AG04450 (cell line): ENCODE measurements at regions not wholly inside any gene's neighbourhood (a gene's known extent, or its start where the extent isn't known, plus 50 kb on each side); places are given as distances from the start of the nearest gene placed in this dataset.

ENCODE experiments used
- CTCF ChIA-PET: fragments of 300-600, 350-600 bp; formaldehyde crosslinking; extraction: SDS; loops from one replicate; lab custom pipeline; 2022; ENCODE audit warnings: antibody characterized with exemption, inconsistent platforms; lab: Charles Lee
- POLR2A ChIA-PET: fragments of 350-600 bp; formaldehyde crosslinking; extraction: SDS; loops from one replicate; lab custom pipeline; 2021; ENCODE audit warnings: antibody characterized with exemption, inconsistent platforms; lab: Yijun Ruan, JAX
- DNase-seq: peaks from one replicate; pipeline ENCODE4 v3.0.0-alpha.2; 2011; ENCODE audit warnings: low read depth, low spot score
- H3K27ac ChIP-seq: one replicate; pipeline ENCODE4 v1.5.1; 2012; ENCODE audit warnings: low read depth, low read length, control low read depth
- H3K27me3 ChIP-seq: one replicate; pipeline ENCODE4 v1.6.0; 2012; ENCODE audit warnings: low read length; ENCODE audit not compliant: control insufficient read depth, insufficient read depth
- H3K4me3 ChIP-seq: 2 replicates; pipeline ENCODE4 v1.5.1; 2011; ENCODE audit warnings: mild to moderate bottlenecking, low read depth, low read length, control low read depth
- H3K9me3 ChIP-seq: 2 replicates; pipeline ENCODE4 v1.5.1; 2012; ENCODE audit warnings: low read length; ENCODE audit not compliant: control insufficient read depth, insufficient read depth
- CTCF ChIP-seq: IDR thresholded peaks from 2 replicates; pipeline ENCODE4 v1.5.1; 2011; ENCODE audit warnings: low read depth, low read length, control low read depth, inconsistent platforms

- Histone ChIP-seq H3K27me3 (no peaks in the 10 kb centered on the region), H3K27ac (no peak overlapping the region), H3K9me3 (peaks cover 17% of the 10 kb centered on the region; the same call in 1 of the 2 replicates), H3K4me3 (no peak overlapping the region)
- POLR2A ChIA-PET, result no interaction called here
- TF ChIP-seq CTCF, result no peak
- no peak for DNase-seq
- CTCF ChIA-PET, result no interaction called here
Observed at GRCh38 chr3:84835366-84835765, 123.4 kb upstream of the CADM2 start.

- CTCF ChIA-PET, result no interaction called here
- DNase-seq, result no peak
- H3K9me3 ChIP-seq, result peaks cover 17% of the 10 kb centered on the region; the same call in 1 of the 2 replicates
- H3K27ac ChIP-seq, result no peak overlapping the region
- no peak for TF ChIP-seq CTCF
- POLR2A ChIA-PET, result no interaction called here
- H3K27me3 ChIP-seq, result no peaks in the 10 kb centered on the region
- H3K4me3 ChIP-seq, result no peak overlapping the region
Observed at GRCh38 chr3:84836961-84837360, 121.8 kb upstream of the CADM2 start.

GRCh38 chr3:84877092-84877491 lies 81.7 kb upstream of the CADM2 start:
- CTCF ChIA-PET, result no interaction called here
- no peak for TF ChIP-seq CTCF

GRCh38 chr3:84881288-84881687 lies 77.5 kb upstream of the CADM2 start:
- CTCF ChIA-PET, result no interaction called here
- Histone ChIP-seq H3K9me3 (peaks cover 9% of the 10 kb centered on the region; the same call in 1 of the 2 replicates), H3K4me3 (no peak overlapping the region), H3K27ac (no peak overlapping the region), H3K27me3 (no peaks in the 10 kb centered on the region)
- no peak for TF ChIP-seq CTCF
- DNase-seq, result no peak
- POLR2A ChIA-PET, result no interaction called here

More at GRCh38 chr3:84877092-84877491, 81.7 kb upstream of the CADM2 start:
- POLR2A ChIA-PET, result no interaction called here
- H3K27ac ChIP-seq, result no peak overlapping the region
- DNase-seq, result no peak
- no peaks in the 10 kb centered on the region for H3K9me3 ChIP-seq
- H3K4me3 ChIP-seq, result no peak overlapping the region
- H3K27me3 ChIP-seq, result no peaks in the 10 kb centered on the region

- Histone ChIP-seq H3K9me3 (peaks cover 9% of the 10 kb centered on the region; the same call in 1 of the 2 replicates), H3K4me3 (no peak overlapping the region), H3K27ac (no peak overlapping the region), H3K27me3 (no peaks in the 10 kb centered on the region)
- ChIA-PET CTCF (no interaction called here), POLR2A (no interaction called here)
- no peak for TF ChIP-seq CTCF
- no peak for DNase-seq
Observed at GRCh38 chr3:84885199-84885882, 73.4 kb upstream of the CADM2 start.
